Thoracic aorta (tissue), 2 donors: ENCODE measurements at regions not wholly inside any gene's neighbourhood (a gene's known extent, or its start where the extent isn't known, plus 50 kb on each side); places are given as distances from the start of the nearest gene placed in this dataset.

Source experiments
- ATAC-seq: fragments of 150-250 bp; one replicate; pipeline ENCODE4 v1.8.0; 2017; ENCODE audit warnings: low read depth; ENCODE audit not compliant: insufficient number of reproducible peaks, low FRiP score
- DNase-seq: peaks from one replicate; pipeline ENCODE4 v3.0.0-alpha.2; 2020; ENCODE audit warnings: low spot score
- H3K27ac ChIP-seq, 2 donors: fragments of 200-600 bp; sonication (generic); 1 replicate in 1 of 2; 2 replicates in 1 of 2; pipeline ENCODE4 v1.5.1; 2016; ENCODE audit warnings: mild to moderate bottlenecking in 2 of 2, moderate library complexity in 2 of 2
- H3K27me3 ChIP-seq: fragments of 200-600 bp; sonication (generic); replicated peaks from 2 replicates; pipeline ENCODE4 v1.6.0; 2016; ENCODE audit warnings: mild to moderate bottlenecking; ENCODE audit not compliant: insufficient read depth
- H3K36me3 ChIP-seq: fragments of 200-600 bp; sonication (generic); one replicate; pipeline ENCODE4 v1.5.1; 2016
- H3K4me1 ChIP-seq, 2 donors: fragments of 200-600 bp; sonication (generic); 1 replicate in 1 of 2; 2 replicates in 1 of 2; pipeline versions ENCODE4 v1.5.1 to v1.6.0; 2016; ENCODE audit warnings: low read depth in 2 of 2, mild to moderate bottlenecking in 1 of 2; ENCODE audit not compliant: control insufficient read depth in 1 of 2
- H3K4me3 ChIP-seq: fragments of 200-600 bp; sonication (generic); 2 replicates; pipeline ENCODE4 v1.5.1; 2016; ENCODE audit warnings: mild to moderate bottlenecking
- H3K9me3 ChIP-seq: fragments of 200-600 bp; sonication (generic); 2 replicates; pipeline ENCODE4 v1.5.1; 2016
- CTCF ChIP-seq: fragments of 200-600 bp; sonication (generic); IDR thresholded peaks from one replicate; pipeline ENCODE4 v1.5.1; 2019; ENCODE audit warnings: antibody characterized with exemption

GRCh38 chr3:25885544-25885943 is 95.7 kb downstream of the OXSM start:
- Histone ChIP-seq H3K4me3 (no peak overlapping the region), H3K4me1 (no peaks in the 10 kb centered on the region), H3K27me3 (no peaks in the 10 kb centered on the region), H3K36me3 (no peaks in the 10 kb centered on the region), H3K27ac (no peak overlapping the region), H3K9me3 (no peaks in the 10 kb centered on the region)
- ATAC-seq (no peak), DNase-seq (no peak)
- no peak for TF ChIP-seq CTCF

GRCh38 chr3:25887907-25888306 is 98.0 kb downstream of the OXSM start:
- no peaks in the 10 kb centered on the region for H3K36me3 ChIP-seq
- no peak for TF ChIP-seq CTCF
- DNase-seq (no peak), ATAC-seq (no peak)
- H3K27me3 ChIP-seq, result no peaks in the 10 kb centered on the region
- no peaks in the 10 kb centered on the region for H3K9me3 ChIP-seq
- no peak overlapping the region for H3K4me3 ChIP-seq
- no peaks in the 10 kb centered on the region for H3K4me1 ChIP-seq
- no peak overlapping the region for H3K27ac ChIP-seq

- DNase-seq, result no peak
- no peak for ATAC-seq
- Histone ChIP-seq H3K9me3 (no peaks in the 10 kb centered on the region), H3K27ac (no peak overlapping the region), H3K36me3 (no peaks in the 10 kb centered on the region), H3K4me1 (no peaks in the 10 kb centered on the region), H3K27me3 (no peaks in the 10 kb centered on the region), H3K4me3 (no peak overlapping the region)
- TF ChIP-seq CTCF, result no peak
These were observed 99.1 kb downstream of the OXSM start for GRCh38 chr3:25888892-25889524.

GRCh38 chr3:25889525-25889917 is 99.6 kb downstream of the OXSM start:
- no peak for ATAC-seq
- DNase-seq, result no peak
- no peak overlapping the region for H3K27ac ChIP-seq
- no peak for TF ChIP-seq CTCF
- H3K36me3 ChIP-seq, result no peaks in the 10 kb centered on the region
- H3K9me3 ChIP-seq, result no peaks in the 10 kb centered on the region
- no peaks in the 10 kb centered on the region for H3K4me1 ChIP-seq
- H3K27me3 ChIP-seq, result no peaks in the 10 kb centered on the region
- H3K4me3 ChIP-seq, result no peak overlapping the region

GRCh38 chr3:25894101-25894500 is 104.2 kb downstream of the OXSM start:
- Histone ChIP-seq H3K27ac (no peak overlapping the region), H3K4me1 (no peaks in the 10 kb centered on the region), H3K27me3 (no peaks in the 10 kb centered on the region), H3K4me3 (no peak overlapping the region), H3K36me3 (no peaks in the 10 kb centered on the region), H3K9me3 (no peaks in the 10 kb centered on the region)
- DNase-seq, result no peak
- ATAC-seq, result no peak
- TF ChIP-seq CTCF, result no peak
